ENCODE measurements at regions not wholly inside any gene's neighbourhood (a gene's known extent, or its start where the extent isn't known, plus 50 kb on each side); places are given as distances from the start of the nearest gene placed in this dataset.

- no peak overlapping the region for H3K9ac ChIP-seq (ENCODE audit: low read depth in 1 of 2, low read length in 2 of 2)
- no peaks in the 10 kb centered on the region for H3K9me3 ChIP-seq (ENCODE audit: control insufficient read depth in 2 of 2, low read length in 2 of 2)
- no peaks in the 10 kb centered on the region for H3K36me3 ChIP-seq (ENCODE audit: control insufficient read depth in 2 of 2, insufficient read depth in 2 of 2, low read length in 2 of 2)
- H3K4me3 ChIP-seq (ENCODE audit: low read length in 2 of 2), result no peak overlapping the region
- H3K27me3 ChIP-seq (ENCODE audit: control insufficient read depth in 2 of 2, insufficient read depth in 2 of 2, low read length in 2 of 2), result no peaks in the 10 kb centered on the region
- H3K4me1 ChIP-seq (ENCODE audit: control insufficient read depth in 2 of 2, insufficient read depth in 2 of 2, low read length in 2 of 2), result no peaks in the 10 kb centered on the region
- no peak overlapping the region for H3K27ac ChIP-seq (ENCODE audit: low read depth in 2 of 2, low read length in 2 of 2)
Observed at GRCh38 chr6:2426561-2427340, 181.3 kb upstream of the GMDS start.

DNA sequence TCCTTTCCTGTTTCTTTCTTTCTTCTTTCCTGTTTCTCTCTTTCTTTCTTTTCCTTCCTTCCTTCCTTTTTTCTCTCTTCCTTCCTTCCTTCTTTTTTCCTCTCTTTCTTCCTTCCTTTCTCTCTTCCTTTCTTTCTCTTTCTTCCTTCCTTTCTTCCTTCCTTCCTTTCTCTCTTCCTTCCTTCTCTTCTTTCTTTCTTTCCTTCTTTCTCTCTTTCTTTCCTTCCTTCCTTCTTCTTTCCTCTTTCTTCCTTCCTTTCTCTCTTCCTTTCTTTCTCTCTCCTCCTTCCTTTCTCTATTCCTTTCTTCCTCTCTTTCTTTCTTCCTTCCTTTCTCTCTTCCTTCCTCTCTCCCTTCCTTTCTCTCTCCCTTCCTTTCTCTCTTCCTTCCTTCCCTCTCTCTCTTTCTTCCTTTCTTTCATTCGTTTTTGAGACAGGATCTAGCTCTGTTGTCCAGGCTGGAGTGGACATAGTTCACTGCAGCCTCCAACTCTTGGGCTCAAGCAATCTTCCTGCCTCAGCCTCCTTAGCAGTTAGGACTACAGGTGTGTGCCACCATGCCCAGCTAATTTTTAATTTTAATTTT, 170.8 kb upstream of the GMDS start:
- no peaks in the 10 kb centered on the region for H3K4me1 ChIP-seq (ENCODE audit: control insufficient read depth in 2 of 2, insufficient read depth in 2 of 2, low read length in 2 of 2)
- H3K27me3 ChIP-seq (ENCODE audit: control insufficient read depth in 2 of 2, insufficient read depth in 2 of 2, low read length in 2 of 2), result no peaks in the 10 kb centered on the region
- no peak overlapping the region for H3K9ac ChIP-seq (ENCODE audit: low read depth in 1 of 2, low read length in 2 of 2)
- H3K36me3 ChIP-seq (ENCODE audit: control insufficient read depth in 2 of 2, insufficient read depth in 2 of 2, low read length in 2 of 2), result no peaks in the 10 kb centered on the region
- no peak overlapping the region for H3K4me3 ChIP-seq (ENCODE audit: low read length in 2 of 2)
- no peaks in the 10 kb centered on the region for H3K9me3 ChIP-seq (ENCODE audit: control insufficient read depth in 2 of 2, low read length in 2 of 2)
- no peak overlapping the region for H3K27ac ChIP-seq (ENCODE audit: low read depth in 2 of 2, low read length in 2 of 2)

DNA sequence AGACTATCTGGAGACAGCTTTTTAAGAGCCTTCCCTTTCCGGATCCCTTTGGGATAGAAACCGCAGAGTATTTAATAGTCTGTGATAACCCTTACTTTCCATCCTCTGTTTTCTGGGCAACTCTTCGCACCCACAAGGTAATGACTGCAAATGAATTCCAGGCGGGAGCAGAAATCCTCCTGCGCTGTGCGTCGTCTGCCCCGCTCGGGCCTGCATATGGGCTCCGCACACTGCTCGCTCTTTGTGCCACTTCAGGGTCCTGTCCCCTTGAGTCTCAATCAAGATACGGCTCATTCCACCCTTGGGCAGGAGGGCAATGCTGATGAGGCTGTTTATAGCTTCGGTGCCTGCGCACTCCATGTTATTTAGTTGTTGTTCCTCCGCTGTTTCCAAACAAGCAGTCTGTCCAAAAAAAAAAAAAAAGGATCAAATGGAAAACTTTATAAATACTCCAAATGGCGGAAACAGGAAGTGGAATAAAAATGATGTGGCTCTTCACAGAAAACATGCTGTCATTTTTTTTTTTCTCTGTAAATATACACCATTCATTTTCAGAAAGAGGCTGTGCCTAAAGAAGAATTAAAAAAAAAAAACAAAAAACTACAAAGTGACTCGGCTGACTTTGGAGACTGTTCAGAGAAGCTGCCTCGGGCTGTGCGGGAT, 169.6 kb upstream of the GMDS start:
- no peaks in the 10 kb centered on the region for H3K36me3 ChIP-seq (ENCODE audit: control insufficient read depth in 2 of 2, insufficient read depth in 2 of 2, low read length in 2 of 2)
- no peak overlapping the region for H3K27ac ChIP-seq (ENCODE audit: low read depth in 2 of 2, low read length in 2 of 2)
- no peaks in the 10 kb centered on the region for H3K27me3 ChIP-seq (ENCODE audit: control insufficient read depth in 2 of 2, insufficient read depth in 2 of 2, low read length in 2 of 2)
- no peak overlapping the region for H3K9ac ChIP-seq (ENCODE audit: low read depth in 1 of 2, low read length in 2 of 2)
- no peaks in the 10 kb centered on the region for H3K9me3 ChIP-seq (ENCODE audit: control insufficient read depth in 2 of 2, low read length in 2 of 2)
- H3K4me3 ChIP-seq (ENCODE audit: low read length in 2 of 2), result no peak overlapping the region
- no peaks in the 10 kb centered on the region for H3K4me1 ChIP-seq (ENCODE audit: control insufficient read depth in 2 of 2, insufficient read depth in 2 of 2, low read length in 2 of 2)

GRCh38 chr6:2412731-2413130, 167.3 kb upstream of the GMDS start:
- H3K9me3 ChIP-seq (ENCODE audit: control insufficient read depth in 2 of 2, low read length in 2 of 2), result no peaks in the 10 kb centered on the region
- no peak overlapping the region for H3K4me3 ChIP-seq (ENCODE audit: low read length in 2 of 2)
- no peaks in the 10 kb centered on the region for H3K27me3 ChIP-seq (ENCODE audit: control insufficient read depth in 2 of 2, insufficient read depth in 2 of 2, low read length in 2 of 2)
- no peaks in the 10 kb centered on the region for H3K36me3 ChIP-seq (ENCODE audit: control insufficient read depth in 2 of 2, insufficient read depth in 2 of 2, low read length in 2 of 2)
- no peaks in the 10 kb centered on the region for H3K4me1 ChIP-seq (ENCODE audit: control insufficient read depth in 2 of 2, insufficient read depth in 2 of 2, low read length in 2 of 2)
- no peak overlapping the region for H3K27ac ChIP-seq (ENCODE audit: low read depth in 2 of 2, low read length in 2 of 2)
- no peak overlapping the region for H3K9ac ChIP-seq (ENCODE audit: low read depth in 1 of 2, low read length in 2 of 2)

GRCh38 chr6:2410656-2411380, 165.4 kb upstream of the GMDS start:
- Histone ChIP-seq H3K4me3 (ENCODE audit: low read length in 2 of 2) (no peak overlapping the region), H3K27me3 (ENCODE audit: control insufficient read depth in 2 of 2, insufficient read depth in 2 of 2, low read length in 2 of 2) (no peaks in the 10 kb centered on the region), H3K9me3 (ENCODE audit: control insufficient read depth in 2 of 2, low read length in 2 of 2) (no peaks in the 10 kb centered on the region), H3K36me3 (ENCODE audit: control insufficient read depth in 2 of 2, insufficient read depth in 2 of 2, low read length in 2 of 2) (no peaks in the 10 kb centered on the region), H3K9ac (ENCODE audit: low read depth in 1 of 2, low read length in 2 of 2) (no peak overlapping the region), H3K27ac (ENCODE audit: low read depth in 2 of 2, low read length in 2 of 2) (no peak overlapping the region), H3K4me1 (ENCODE audit: control insufficient read depth in 2 of 2, insufficient read depth in 2 of 2, low read length in 2 of 2) (no peaks in the 10 kb centered on the region)

DNA sequence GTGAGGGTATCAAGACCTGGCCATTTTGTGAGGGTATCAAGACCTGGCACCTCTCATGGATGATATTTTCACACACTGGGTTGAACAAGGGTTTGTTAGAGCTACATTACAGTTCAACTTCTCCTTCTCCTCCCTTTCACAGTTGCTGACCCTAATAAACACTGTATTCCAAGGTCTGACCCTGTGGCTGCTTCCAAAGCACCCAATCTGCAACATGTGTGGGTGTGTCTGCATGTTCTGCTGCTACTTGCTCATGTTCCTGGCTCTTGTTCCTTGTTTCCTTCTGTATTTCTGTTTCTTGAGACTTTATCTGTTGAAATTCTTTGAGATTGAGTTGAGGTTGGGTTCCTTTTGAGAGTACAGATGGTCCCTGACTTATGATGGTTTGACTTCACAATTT, 162.1 kb upstream of the GMDS start:
- no peaks in the 10 kb centered on the region for H3K27me3 ChIP-seq (ENCODE audit: control insufficient read depth in 2 of 2, insufficient read depth in 2 of 2, low read length in 2 of 2)
- H3K27ac ChIP-seq (ENCODE audit: low read depth in 2 of 2, low read length in 2 of 2), result no peak overlapping the region
- H3K36me3 ChIP-seq (ENCODE audit: control insufficient read depth in 2 of 2, insufficient read depth in 2 of 2, low read length in 2 of 2), result no peaks in the 10 kb centered on the region
- H3K4me1 ChIP-seq (ENCODE audit: control insufficient read depth in 2 of 2, insufficient read depth in 2 of 2, low read length in 2 of 2), result peaks cover 0 to 3% of the 10 kb centered on the region in 2 donors
- no peaks in the 10 kb centered on the region for H3K9me3 ChIP-seq (ENCODE audit: control insufficient read depth in 2 of 2, low read length in 2 of 2)
- H3K9ac ChIP-seq (ENCODE audit: low read depth in 1 of 2, low read length in 2 of 2), result no peak overlapping the region
- no peak overlapping the region for H3K4me3 ChIP-seq (ENCODE audit: low read length in 2 of 2)

- H3K9me3 ChIP-seq (ENCODE audit: control insufficient read depth in 2 of 2, low read length in 2 of 2), result no peaks in the 10 kb centered on the region
- H3K36me3 ChIP-seq (ENCODE audit: control insufficient read depth in 2 of 2, insufficient read depth in 2 of 2, low read length in 2 of 2), result no peaks in the 10 kb centered on the region
- H3K27me3 ChIP-seq (ENCODE audit: control insufficient read depth in 2 of 2, insufficient read depth in 2 of 2, low read length in 2 of 2), result no peaks in the 10 kb centered on the region
- no peak overlapping the region for H3K9ac ChIP-seq (ENCODE audit: low read depth in 1 of 2, low read length in 2 of 2)
- no peak overlapping the region for H3K27ac ChIP-seq (ENCODE audit: low read depth in 2 of 2, low read length in 2 of 2)
- no peak overlapping the region for H3K4me3 ChIP-seq (ENCODE audit: low read length in 2 of 2)
- peaks cover 0 to 3% of the 10 kb centered on the region in 2 donors for H3K4me1 ChIP-seq (ENCODE audit: control insufficient read depth in 2 of 2, insufficient read depth in 2 of 2, low read length in 2 of 2)
Observed at GRCh38 chr6:2404211-2404929, 159.0 kb upstream of the GMDS start.

- H3K4me1 ChIP-seq (ENCODE audit: control insufficient read depth in 2 of 2, insufficient read depth in 2 of 2, low read length in 2 of 2), result peaks cover 0 to 3% of the 10 kb centered on the region in 2 donors
- no peaks in the 10 kb centered on the region for H3K27me3 ChIP-seq (ENCODE audit: control insufficient read depth in 2 of 2, insufficient read depth in 2 of 2, low read length in 2 of 2)
- no peak overlapping the region for H3K4me3 ChIP-seq (ENCODE audit: low read length in 2 of 2)
- H3K9ac ChIP-seq (ENCODE audit: low read depth in 1 of 2, low read length in 2 of 2), result no peak overlapping the region
- no peaks in the 10 kb centered on the region for H3K9me3 ChIP-seq (ENCODE audit: control insufficient read depth in 2 of 2, low read length in 2 of 2)
- H3K36me3 ChIP-seq (ENCODE audit: control insufficient read depth in 2 of 2, insufficient read depth in 2 of 2, low read length in 2 of 2), result peaks cover 0 to under 1% of the 10 kb centered on the region in 2 donors
- H3K27ac ChIP-seq (ENCODE audit: low read depth in 2 of 2, low read length in 2 of 2), result no peak overlapping the region
Observed at GRCh38 chr6:2403546-2403945, 158.1 kb upstream of the GMDS start.

DNA sequence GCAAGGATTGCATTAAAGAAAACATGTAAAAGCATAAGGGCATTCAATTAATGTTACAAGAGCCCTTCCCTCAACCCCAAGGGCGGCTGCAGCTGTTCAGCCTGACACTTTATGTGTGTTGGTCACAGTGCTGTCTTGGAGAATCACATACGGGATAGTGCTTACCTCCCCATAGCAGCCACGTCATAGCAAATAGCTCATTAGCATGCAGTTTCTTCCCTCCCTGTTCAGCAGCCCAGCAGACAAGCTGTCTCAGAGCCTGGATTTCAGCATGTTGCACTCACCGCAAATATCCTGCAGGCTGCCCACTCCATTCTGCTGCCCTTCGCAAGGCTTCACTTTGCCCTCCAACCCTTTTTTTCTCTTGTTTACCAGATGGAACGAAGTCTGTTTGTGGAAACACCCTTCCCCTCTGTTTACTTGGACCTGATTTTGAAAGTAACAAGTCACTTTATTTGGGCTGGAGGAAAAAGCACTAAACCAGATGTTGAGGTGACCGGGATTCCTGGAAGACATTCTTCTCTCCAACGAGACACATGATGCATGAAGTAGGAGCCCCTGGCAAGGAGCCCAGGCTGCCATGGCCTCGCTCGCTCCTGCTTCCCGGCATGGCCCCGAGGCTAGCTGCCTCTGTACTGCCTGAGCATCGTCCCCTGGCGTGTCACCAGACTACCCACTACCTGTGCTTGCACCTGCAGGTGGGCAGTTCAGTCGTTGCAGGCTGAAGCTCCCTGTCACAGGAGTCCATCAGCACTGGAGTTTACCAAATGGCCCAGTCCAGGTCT, 151.6 kb upstream of the GMDS start:
- no peaks in the 10 kb centered on the region for H3K27me3 ChIP-seq (ENCODE audit: control insufficient read depth in 2 of 2, insufficient read depth in 2 of 2, low read length in 2 of 2)
- H3K27ac ChIP-seq (ENCODE audit: low read depth in 2 of 2, low read length in 2 of 2), result no peak overlapping the region

More for the DNA sequence above, 151.6 kb upstream of the GMDS start:
- no peaks in the 10 kb centered on the region for H3K9me3 ChIP-seq (ENCODE audit: control insufficient read depth in 2 of 2, low read length in 2 of 2)
- H3K9ac ChIP-seq (ENCODE audit: low read depth in 1 of 2, low read length in 2 of 2), result no peak overlapping the region
- peaks cover 0 to 2% of the 10 kb centered on the region in 2 donors for H3K36me3 ChIP-seq (ENCODE audit: control insufficient read depth in 2 of 2, insufficient read depth in 2 of 2, low read length in 2 of 2)
- H3K4me3 ChIP-seq (ENCODE audit: low read length in 2 of 2), result no peak overlapping the region
- no peaks in the 10 kb centered on the region for H3K4me1 ChIP-seq (ENCODE audit: control insufficient read depth in 2 of 2, insufficient read depth in 2 of 2, low read length in 2 of 2)

All from mucosa of rectum (tissue), 2 donors.